SK-MEL-5 (cell line): ENCODE measurements at regions not wholly inside any gene's neighbourhood (a gene's known extent, or its start where the extent isn't known, plus 50 kb on each side); places are given as distances from the start of the nearest gene placed in this dataset.
"Not testable (repeated sequence)": the region's sequence is repeated elsewhere in the genome, so short reads cannot be mapped to it uniquely, and the experiment has no call there.

Experiments
- DNase-seq: peaks from one replicate; pipeline ENCODE4 v3.0.0-alpha.2; 2016; ENCODE audit warnings: low read depth, low spot score
- in situ Hi-C: cut with HindIII; loops from 2 replicates; pipeline ENCODE4 v1.10.0; 2016; ENCODE audit warnings: low sequenced_read_pairs, high pct_unique_total_duplicates, low pct_unique_long_range_greater_than_20kb

GRCh38 chr10:93127642-93128215, 54.0 kb downstream of the CYP26A1 start:
- in situ Hi-C loops, result not testable (repeated sequence)

GRCh38 chr10:93131986-93132385, 58.3 kb downstream of the CYP26A1 start:
- in situ Hi-C loops, result no loop called here

More at GRCh38 chr10:93127642-93128215, 54.0 kb downstream of the CYP26A1 start:
- DNase-seq, result not testable (repeated sequence)

GRCh38 chr10:93138113-93138870, 64.6 kb downstream of the CYP26A1 start:
- DNase-seq, result no peak
- in situ Hi-C loops, result no loop called here

More at GRCh38 chr10:93131986-93132385, 58.3 kb downstream of the CYP26A1 start:
- no peak for DNase-seq

- no peak for DNase-seq
- in situ Hi-C loops, result no loop called here
Observed at GRCh38 chr10:93139059-93139655, 65.5 kb downstream of the CYP26A1 start.

GRCh38 chr10:93142534-93142933, 68.8 kb downstream of the CYP26A1 start:
- in situ Hi-C loops, result no loop called here
- DNase-seq, result peak; percentile 3

- no peak for DNase-seq
- in situ Hi-C loops, result no loop called here
Observed at GRCh38 chr10:93143281-93143680, 69.6 kb downstream of the CYP26A1 start.

GRCh38 chr10:93146336-93146735, 72.6 kb downstream of the CYP26A1 start:
- in situ Hi-C loops, result no loop called here

GRCh38 chr10:93147281-93147680, 73.6 kb downstream of the CYP26A1 start:
- no peak for DNase-seq
- in situ Hi-C loops, result no loop called here

More at GRCh38 chr10:93146336-93146735, 72.6 kb downstream of the CYP26A1 start:
- no peak for DNase-seq

- DNase-seq, result no peak
- in situ Hi-C loops, result no loop called here
Observed at GRCh38 chr10:93148476-93148875, 74.8 kb downstream of the CYP26A1 start.

GRCh38 chr10:93149761-93150160, 76.1 kb downstream of the CYP26A1 start:
- no peak for DNase-seq
- in situ Hi-C loops, result no loop called here

- DNase-seq, result no peak
- in situ Hi-C loops, result no loop called here
Observed at GRCh38 chr10:93150289-93150688, 76.6 kb downstream of the CYP26A1 start.

- in situ Hi-C loops, result no loop called here
- DNase-seq, result no peak
Observed at GRCh38 chr10:93150990-93151547, 77.4 kb downstream of the CYP26A1 start.

GRCh38 chr10:93152136-93152535, 78.4 kb downstream of the CYP26A1 start:
- DNase-seq, result no peak
- in situ Hi-C loops, result no loop called here

- no peak for DNase-seq
Observed at GRCh38 chr10:93154531-93154930, 80.8 kb downstream of the CYP26A1 start.

GRCh38 chr10:93160140-93160539, 86.4 kb downstream of the CYP26A1 start:
- in situ Hi-C loops, result no loop called here
- no peak for DNase-seq

More at GRCh38 chr10:93154531-93154930, 80.8 kb downstream of the CYP26A1 start:
- in situ Hi-C loops, result no loop called here

GRCh38 chr10:93160829-93161228, 87.1 kb downstream of the CYP26A1 start:
- in situ Hi-C loops, result no loop called here
- no peak for DNase-seq

GRCh38 chr10:93165367-93165766, 91.7 kb downstream of the CYP26A1 start:
- in situ Hi-C loops, result no loop called here
- no peak for DNase-seq

GRCh38 chr10:93166134-93166533, 92.4 kb downstream of the CYP26A1 start:
- in situ Hi-C loops, result no loop called here
- DNase-seq, result no peak
